Stomach (tissue), 4 donors: ENCODE measurements at regions not wholly inside any gene's neighbourhood (a gene's known extent, or its start where the extent isn't known, plus 50 kb on each side); places are given as distances from the start of the nearest gene placed in this dataset.

Experiments used
- CTCF ChIP-seq, 7 experiments: fragments of 450-650 bp in 4 of 7; fragments of 200-600 bp in 3 of 7; sonication (generic) in 3 of 7; IDR thresholded peaks; one replicate each; pipeline ENCODE4 v1.5.1; 2016 to 2019; ENCODE audit warnings: antibody characterized with exemption in 7 of 7, control low read depth in 2 of 7, mild to moderate bottlenecking in 1 of 7
- POLR2AphosphoS5 ChIP-seq, 3 donors: sonication (generic); formaldehyde crosslinking; IDR thresholded peaks; one replicate each; pipeline ENCODE4 v1.6.1; 2016; ENCODE audit warnings: antibody characterized with exemption in 3 of 3

- TF ChIP-seq CTCF (IDR thresholded peaks at IDR 0.05) (no peak), POLR2AphosphoS5 (IDR thresholded peaks at IDR 0.05) (no peak)
Observed at GRCh38 chr11:81089242-81089641, 1644.4 kb downstream of the FAM181B start.
